GM21619 (cell line): ENCODE measurements at regions not wholly inside any gene's neighbourhood (a gene's known extent, or its start where the extent isn't known, plus 50 kb on each side); places are given as distances from the start of the nearest gene placed in this dataset.

ENCODE experiments used
- ATAC-seq: cut with Tn5 transposase; IDR thresholded peaks from one replicate; pipeline ENCODE4 v1.9.1; 2021; ENCODE audit not compliant: unreplicated experiment

DNA sequence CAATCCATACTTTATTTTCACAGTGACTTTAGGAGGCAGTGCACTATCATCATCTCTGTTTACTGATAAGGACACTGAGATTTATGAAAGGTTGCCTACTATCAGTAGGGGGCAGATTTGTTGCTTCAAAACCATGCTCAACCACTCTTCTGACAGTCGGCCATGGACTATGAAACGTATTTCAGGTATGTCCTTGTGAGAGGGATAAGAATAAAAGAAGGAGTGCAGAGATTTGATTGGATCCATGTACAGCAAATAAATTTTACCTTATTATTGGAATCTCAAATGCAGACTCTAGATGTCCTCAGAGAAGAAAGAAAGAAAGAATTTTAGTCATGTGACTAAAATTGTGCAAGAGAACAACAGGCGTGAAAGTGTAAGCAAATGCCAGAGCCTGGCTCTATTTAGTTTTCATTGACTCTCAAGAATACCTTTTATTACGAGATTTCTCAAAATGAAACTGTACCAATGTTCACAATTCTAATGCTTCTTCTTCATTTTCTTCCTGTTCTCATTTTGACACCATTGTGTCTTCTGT, 296.6 kb upstream of the RASA1 start:
- peak; percentile 54 for ATAC-seq

DNA sequence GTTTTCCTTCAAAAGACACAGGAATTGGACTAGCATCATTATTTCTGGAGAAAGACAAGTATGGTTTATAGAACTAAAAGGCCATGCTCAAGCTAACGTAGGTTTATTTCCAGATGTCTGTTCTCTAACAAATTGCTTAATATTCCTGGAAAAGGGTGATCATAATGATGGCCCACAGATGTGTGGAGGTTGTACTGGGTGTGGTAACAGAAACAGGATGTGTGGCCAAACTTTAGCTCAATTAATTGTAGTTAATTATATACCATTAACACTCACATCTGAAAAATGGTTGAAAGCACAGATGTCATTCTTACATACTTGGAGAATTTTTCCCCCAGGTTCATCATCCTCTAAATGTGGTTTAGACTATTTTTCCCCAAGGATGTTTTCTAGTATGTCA, 292.7 kb upstream of the RASA1 start:
- ATAC-seq: no peak

DNA sequence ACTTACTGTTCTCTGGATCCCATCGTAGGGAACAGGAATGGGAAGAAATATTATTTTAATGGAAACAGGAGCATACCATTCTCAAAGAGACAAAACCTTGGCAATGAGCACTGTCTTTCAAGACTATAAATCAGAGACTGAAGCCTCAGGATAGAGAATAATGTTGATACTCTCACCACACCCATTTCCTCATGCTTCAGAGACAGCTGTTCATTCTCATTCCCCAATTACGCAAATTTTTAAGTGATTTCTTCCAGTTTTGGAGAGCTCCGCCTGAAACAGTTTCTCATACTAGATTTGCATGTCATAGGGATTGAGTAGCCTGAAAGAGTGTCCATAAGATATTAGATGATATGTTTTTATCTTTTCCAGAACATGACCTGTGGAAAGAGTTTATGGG, 290.5 kb upstream of the RASA1 start:
- no peak for ATAC-seq

DNA sequence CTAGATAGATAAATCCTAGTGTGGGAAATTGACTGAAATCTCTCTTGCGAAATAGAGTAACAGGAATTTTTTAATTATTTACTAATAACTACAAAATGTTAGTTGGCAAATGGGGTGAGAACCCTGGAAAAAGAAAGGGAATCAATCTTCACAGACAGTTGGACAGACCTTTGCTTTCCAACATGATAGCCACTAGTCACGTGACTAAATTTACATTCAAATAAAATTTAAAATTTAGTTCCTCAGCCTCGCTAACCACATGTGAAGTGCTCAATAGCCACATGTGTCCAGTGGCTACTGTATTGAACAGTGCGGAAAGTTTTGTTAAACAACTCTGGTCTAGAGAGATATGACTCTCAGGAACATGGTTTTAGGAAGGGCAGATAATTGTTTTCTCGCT, 289.9 kb upstream of the RASA1 start:
- ATAC-seq: no peak

DNA sequence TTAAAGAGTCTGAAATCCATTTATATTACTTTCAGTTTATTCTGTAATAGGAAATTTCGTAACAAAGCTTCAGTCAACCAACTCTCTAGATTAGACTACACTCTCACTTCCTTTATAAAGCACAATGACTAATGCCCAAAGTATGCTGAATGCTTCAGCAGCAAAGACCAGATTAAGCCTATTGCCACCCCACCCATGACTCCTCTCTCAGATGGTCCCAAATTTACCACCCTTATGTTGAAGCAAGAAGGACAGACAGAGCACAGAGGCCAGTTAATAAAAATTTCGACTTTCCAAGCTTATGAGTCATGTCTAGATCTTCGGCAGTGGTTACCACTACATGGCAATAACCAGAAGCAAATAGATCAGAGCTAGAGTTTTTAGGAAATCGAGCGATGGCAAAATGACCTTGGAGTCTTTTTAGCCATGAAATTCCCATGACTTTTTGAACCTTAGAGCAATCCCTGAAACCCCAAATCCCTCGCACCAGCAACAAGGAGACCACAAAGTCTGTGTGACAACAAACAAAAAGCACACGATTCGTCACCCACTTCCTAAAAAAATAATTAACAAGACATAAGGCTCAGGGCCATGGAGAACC, 287.8 kb upstream of the RASA1 start:
- peak; percentile 65 for ATAC-seq

DNA sequence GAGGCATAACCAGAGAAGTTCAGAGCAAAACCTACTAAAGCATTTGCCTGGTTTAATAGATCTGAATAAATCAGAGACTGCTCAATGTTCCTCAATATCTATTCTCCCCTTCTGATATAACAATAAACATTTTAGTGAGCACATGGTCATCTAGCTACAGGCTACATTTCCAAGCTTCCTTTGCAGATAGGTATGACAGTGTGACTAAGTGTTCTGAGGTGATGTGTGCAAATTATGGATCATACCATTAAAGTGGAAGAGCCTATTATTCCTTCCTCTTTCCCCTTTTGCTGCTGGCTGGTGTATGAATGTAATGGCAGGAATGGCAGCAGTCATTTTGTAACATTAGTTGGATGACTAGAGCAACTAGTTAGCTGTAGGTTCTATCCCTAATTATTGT, 285.8 kb upstream of the RASA1 start:
- no peak for ATAC-seq

DNA sequence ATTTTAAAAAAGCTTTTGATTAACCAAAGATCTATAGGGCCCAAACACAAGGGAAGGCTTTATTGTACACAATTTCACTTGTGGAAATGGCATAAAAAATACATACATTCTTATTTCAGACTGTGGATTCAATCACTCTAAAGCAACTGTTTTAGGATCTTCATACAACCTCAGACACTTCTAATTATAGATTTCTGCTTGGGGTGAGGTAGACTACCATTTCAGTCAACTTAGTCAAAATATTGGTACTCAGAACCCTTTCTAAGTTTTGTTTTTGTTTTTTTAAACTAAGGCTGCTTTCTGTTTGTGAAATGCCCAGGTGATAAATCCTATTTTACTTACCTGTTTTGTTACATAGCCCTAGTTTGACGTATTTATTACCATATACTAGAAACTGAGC, 284.5 kb upstream of the RASA1 start:
- no peak for ATAC-seq

DNA sequence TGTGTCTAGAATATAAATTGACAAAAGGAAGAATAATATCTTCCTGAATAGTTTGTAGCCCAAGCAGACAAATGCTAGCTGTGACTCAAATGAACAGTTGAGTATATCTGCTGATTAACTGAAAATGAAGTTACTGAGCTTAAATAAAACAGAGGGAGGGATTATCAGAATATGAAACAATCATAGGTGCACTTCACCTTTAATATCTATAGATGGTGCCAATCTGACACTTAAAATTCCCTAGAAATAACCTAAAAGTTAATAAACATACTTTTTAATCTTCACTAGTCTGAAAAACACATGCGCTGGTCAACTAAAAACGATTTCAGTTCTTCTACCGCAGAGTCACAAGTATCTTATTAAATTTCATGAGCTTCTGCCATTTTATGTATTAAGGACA, 280.8 kb upstream of the RASA1 start:
- ATAC-seq: no peak

DNA sequence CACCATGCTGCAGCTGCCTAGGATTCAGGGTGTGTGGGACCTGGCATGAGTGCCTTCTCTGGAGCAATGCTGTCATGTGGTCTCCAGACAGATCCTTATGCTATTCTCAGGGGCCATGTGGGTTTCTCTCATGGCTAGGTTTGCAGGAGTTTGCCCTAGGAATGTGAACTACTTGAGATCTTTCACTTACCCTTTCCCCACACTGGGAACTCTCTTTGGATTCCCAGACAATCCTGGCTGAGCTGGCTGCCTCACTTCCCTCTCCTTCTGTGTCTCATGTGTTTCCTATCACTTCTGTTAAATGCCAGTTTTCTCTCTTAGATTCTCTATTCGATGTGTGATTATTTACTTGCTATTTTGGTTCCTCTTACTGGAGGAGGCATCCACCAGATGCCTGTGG, 270.2 kb upstream of the RASA1 start:
- no peak for ATAC-seq

DNA sequence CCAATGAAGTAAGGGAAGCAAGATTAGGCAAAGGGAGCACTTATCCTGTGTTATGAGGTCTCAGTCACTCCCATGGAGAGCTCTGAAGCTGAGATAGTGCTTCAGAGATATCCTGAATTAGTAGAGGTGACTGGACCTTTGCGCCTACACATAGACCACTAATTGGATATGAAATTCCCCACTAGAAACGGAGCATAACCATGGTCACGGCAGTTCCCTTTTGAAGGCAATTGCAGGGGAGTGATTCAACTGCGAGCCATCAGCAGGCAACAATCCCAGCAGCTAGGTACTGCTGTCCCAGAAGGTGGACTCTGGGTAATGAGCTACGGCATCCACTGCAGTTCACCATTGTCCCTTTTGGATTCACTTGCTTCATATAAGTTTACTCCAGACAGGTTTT, 267.7 kb upstream of the RASA1 start:
- no peak for ATAC-seq

DNA sequence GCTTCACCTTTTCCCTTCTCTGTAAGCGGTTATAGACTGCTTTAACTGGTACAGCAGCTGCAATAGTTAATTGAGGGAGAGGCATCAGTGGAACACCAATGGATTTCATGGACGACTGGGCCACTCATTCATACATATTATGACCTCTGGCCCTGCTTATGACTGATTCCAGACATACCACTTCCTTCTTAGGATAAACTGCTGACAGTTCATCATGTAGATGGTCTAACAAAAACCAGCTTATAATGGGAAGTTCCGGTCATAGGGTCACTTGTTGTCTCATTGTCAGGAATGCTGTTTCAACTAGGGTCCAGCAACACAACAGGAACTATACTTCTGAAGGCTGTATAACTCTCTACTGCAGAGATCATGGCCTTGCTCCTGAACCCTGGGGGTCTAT, 265.2 kb upstream of the RASA1 start:
- ATAC-seq: no peak

DNA sequence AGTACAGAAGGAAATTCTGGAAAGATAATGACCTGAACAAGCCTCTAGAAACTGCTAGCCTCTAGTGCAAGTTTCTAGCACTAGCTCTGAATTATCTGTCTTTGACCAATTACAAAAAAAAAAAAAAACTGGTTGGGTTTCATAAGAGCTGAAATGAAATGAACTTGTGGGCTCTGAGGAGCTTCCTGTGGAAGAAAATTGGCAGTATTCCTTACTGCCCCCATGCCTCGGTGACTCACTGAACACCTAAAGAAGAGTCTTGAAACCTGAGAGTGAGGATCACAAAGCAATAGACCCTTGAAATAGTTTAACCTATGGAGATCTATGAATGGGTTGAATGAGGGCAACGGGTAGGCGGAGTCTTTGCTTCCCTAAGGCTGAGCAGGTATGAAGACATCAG, 263.6 kb upstream of the RASA1 start:
- ATAC-seq: no peak

DNA sequence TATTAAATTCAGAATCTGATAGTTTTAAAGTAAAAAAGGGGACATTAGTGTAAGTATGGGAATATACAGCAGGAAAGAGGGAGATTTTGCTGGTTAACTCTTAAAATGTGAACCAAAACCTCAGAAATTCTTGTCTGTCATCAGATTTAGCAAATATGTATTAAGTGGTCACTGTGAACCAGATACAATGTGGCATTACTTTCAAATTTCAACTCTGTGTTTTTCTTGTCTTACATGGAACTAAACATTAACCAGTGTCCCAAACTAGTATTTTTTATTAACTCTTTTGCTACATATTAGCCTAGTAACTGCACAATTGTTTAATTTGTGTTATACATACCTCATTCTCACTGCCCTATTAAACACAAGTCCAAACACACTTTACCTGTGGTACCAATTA, 259.9 kb upstream of the RASA1 start:
- no peak for ATAC-seq

DNA sequence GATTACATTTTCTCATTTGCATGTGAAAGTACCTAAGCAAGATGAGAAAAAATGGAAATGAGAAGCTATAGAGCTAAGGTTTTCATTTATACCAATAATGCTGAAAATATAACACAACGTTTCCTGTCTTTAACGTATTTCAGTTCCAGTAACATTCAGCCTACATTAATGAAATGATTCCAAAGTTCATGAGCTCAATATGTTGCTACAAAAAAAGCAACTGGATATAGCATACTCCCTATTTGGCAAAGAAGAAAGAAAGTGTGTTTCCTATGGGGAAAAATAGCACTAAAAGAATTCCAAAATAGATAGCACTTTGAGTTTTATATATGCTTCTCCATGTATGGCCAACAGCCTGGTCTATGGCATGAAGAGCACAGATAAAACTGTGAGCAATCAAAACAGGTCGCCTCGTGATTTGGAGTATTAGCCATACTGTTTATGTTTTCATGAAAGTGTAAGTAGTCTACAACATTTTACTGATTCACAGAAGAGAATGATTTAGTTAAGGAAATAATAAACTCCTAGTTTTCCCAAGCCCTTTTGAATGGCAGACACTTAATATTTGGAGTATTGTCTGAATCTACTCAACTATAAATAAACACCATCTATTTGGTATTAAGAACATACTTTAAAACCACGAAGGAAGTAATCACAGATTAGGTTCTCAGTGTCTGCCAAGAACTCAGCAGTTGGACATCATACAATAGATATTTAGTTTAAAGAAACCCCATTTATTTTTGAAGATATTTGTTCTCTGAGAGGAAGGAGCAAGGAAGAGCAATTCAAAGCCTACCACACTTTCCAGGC, 258.7 kb upstream of the RASA1 start:
- ATAC-seq: no peak

DNA sequence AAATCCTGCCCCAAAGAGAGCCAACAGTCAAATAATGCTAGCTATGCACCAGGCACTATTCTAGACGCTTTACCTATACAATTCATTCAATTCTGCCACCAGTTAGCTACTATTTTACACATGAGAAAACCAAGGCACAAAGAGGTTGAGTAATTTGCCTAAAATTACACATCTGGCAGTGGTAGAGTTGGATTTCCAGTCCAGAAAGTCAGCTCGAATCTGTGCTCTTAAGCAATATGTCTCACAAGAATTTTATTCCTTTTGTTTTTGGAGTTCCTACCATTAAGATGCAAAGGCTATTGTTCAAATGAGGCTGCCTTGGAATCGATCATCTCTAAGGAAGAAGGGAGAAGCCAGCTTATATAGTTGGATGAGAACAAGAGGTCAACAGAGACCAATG, 256.9 kb upstream of the RASA1 start:
- no peak for ATAC-seq

DNA sequence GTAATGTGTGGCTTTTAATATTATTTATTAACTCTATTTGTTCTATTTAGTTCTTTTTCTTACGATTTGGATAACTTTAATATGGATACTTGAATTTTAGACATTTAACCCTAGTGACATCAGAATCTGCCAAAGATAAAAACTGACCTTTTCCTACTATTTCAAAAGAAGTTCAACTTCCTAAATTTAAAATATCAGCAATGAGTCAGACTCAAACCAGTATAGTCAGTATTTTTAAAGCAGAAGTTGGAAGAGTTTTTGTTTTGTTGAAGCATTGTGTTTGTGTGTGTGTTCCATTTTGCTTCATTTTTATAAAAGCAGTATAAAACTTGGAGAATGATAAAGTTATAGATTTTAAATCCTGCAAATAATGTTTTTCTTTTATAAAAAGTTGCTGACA, 251.8 kb upstream of the RASA1 start:
- ATAC-seq: no peak

DNA sequence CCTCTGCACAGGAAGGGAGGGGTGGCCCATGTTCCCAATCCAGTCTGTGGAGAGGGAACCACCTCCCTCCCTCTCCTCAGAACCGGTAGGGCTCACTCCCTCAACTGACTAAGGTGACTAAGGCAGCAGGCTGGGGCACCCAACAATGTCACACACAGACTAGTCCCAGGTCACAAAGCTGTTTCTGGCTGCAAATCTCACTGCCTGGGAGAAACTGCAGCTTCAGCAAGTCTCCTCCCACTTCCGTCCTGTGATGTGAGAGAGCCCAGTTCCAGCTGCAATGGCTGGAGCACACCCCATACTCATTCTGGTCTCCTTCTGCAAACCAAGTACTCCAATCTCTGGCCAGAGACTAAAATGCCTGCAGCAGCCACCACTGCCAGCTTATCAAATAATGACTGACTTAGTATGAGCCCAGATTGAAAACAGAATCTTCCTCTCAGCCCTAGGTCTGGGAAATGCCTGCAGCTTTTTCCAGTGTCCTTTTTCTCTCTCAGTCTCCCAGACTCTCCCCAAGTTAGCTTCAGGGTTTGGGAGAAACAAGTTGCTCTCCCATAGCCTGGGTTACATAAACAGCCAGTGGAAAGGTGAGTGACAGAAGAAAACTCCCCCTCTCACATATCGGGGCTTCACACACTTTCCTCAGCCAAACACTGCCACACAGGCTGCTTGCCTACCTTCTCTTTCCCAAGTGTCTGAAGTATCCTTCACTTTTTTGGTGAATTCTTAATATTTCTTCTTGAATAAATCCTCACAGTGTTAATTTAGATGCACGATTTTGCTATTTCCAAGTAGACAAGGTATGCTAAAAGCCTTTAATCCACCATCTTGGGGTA, 247.4 kb upstream of the RASA1 start:
- peak; percentile 92 for ATAC-seq

DNA sequence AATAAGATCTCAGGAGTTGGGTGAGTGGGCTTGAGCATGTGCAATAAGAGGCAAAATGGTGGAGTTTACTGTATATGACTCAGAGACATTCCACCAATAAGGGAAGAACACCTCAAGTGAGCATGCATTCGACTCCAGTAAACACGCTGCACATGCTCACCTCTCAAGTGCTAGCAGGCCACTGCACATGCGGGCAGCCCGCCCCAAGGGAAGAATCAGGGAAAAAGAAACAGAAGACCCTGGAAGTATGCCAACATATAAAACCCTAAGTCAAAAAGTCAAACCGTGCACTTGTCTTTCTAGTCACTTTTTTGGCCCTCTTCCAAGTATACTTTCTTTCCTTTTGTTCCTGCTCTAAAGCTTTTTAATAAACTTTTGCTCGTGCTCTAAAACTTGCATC, 245.3 kb upstream of the RASA1 start:
- ATAC-seq: no peak

DNA sequence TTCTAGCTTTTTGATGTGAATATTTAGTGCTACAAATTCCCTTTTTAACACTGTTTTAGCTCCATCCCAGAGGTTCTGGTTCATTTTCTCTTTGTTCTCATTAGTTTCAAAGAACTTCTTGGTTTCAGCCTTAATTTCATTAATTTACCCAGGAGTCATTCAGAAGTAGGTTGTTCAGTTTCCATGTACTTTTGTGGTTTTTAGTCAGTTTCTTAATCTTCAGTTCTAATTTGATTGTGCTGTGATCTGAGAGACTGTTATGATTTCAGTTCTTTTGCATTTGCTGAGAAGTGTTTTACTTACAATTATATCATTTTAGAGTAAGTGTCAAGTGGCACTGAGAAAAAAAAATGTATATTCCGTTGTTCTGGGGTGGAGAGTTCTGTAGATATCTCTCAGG, 240.1 kb upstream of the RASA1 start:
- no peak for ATAC-seq

DNA sequence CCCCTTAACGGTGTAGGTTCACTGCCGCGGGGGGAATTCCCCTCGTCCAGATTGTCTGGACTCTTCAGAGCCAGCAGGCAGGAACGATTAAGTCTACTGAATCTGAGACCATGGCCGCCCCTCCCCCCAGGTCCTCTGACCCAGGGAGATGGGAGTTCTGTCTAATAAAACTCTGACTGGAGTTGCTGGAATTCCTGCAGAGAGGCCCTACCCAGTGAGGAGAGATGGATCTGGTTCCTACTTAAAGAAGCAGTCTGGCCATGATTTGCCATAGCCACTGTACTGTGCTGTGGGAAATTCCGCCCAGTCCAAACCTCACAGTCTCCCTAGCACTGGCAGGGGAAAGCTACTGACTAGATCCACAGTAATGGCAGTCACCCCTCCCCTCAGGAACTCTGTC, 237.7 kb upstream of the RASA1 start:
- no peak for ATAC-seq

DNA sequence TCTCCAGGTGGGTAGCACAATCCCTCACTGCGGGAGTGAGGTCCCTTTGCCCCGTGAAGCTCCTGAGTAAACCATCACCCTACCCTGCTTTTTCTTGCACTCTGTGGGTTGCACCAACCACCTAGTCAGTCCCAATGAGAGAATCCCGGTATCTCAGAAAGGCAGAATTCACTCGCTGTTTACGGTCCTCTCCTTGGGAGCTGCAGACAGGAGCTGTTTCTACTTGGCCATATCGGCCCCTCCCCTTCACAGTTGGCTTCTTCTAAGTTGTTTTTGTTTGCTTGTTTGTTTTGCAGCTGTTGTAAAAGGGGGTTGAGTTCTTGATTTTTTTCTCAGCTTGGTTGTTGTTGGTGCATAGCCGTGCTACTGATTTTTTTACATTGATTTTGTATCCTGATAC, 237.0 kb upstream of the RASA1 start:
- ATAC-seq: no peak

DNA sequence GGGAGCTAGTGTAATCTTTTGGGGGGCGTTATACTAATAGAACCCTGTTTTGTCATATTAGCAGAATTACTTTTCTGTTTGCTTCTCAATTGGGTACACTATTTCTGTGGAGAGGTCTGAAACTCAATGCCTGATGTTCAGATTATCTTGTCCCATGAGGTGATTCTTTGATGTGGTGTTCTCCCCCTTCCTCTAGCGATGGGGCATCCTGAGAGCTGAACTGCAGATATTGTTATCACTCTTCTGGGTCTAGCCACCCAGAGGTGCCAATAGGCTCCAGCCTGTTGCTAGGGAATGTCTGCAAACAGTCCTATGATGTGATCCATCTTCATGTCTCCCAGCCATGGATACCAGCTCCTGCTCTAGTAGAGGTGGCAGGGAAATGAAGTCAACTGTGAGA, 233.1 kb upstream of the RASA1 start:
- ATAC-seq: no peak
